ENCODE measurements at regions not wholly inside any gene's neighbourhood (a gene's known extent, or its start where the extent isn't known, plus 50 kb on each side); places are given as distances from the start of the nearest gene placed in this dataset.

DNA sequence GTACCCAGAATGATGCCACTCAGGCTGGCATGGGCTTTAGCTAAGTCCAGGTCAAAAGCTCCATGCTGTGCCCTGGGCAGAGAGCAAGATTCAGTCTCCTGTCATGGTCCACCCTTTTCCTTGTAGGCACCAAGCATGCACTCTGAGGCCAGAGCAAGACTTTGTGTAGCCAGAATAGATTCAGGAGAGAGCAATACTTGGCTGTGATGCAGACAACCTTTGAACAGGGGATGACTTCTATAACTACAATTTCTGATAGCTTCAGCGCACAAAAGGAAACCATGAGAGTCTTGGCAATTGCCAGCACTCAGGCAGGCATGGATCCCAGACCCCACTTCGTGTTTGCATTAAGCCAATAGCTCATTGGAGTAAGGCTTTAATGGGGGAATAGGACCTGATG is 510.6 kb downstream of the RAB28 start:
- H3K4me3 ChIP-seq (ENCODE audit: low read depth, low read length, poor library complexity, severe bottlenecking), result no peak overlapping the region
- H3K27me3 ChIP-seq (replicated peaks; ENCODE audit: insufficient read depth, low read depth, low read length, poor library complexity), result no peaks in the 10 kb centered on the region
- DNase-seq (ENCODE audit: low spot score), result no peak
- CTCF ChIA-PET, result no interaction called here
- TF ChIP-seq EZH2 (IDR thresholded peaks at IDR 0.05; ENCODE audit: borderline replicate concordance, low read depth, low read length, poor library complexity, severe bottlenecking), result no peak
- TF ChIP-seq, protein P1, sequence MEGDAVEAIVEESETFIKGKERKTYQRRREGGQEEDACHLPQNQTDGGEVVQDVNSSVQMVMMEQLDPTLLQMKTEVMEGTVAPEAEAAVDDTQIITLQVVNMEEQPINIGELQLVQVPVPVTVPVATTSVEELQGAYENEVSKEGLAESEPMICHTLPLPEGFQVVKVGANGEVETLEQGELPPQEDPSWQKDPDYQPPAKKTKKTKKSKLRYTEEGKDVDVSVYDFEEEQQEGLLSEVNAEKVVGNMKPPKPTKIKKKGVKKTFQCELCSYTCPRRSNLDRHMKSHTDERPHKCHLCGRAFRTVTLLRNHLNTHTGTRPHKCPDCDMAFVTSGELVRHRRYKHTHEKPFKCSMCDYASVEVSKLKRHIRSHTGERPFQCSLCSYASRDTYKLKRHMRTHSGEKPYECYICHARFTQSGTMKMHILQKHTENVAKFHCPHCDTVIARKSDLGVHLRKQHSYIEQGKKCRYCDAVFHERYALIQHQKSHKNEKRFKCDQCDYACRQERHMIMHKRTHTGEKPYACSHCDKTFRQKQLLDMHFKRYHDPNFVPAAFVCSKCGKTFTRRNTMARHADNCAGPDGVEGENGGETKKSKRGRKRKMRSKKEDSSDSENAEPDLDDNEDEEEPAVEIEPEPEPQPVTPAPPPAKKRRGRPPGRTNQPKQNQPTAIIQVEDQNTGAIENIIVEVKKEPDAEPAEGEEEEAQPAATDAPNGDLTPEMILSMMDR (conservative IDR thresholded peaks at IDR 0.05; ENCODE audit: low read depth, low read length), result no peak
- no TSS peak for BruUV-seq (replicated peaks)
- H3K9me3 ChIP-seq (ENCODE audit: low read depth, low read length, poor library complexity, severe bottlenecking), result no peaks in the 10 kb centered on the region
- H3K4me1 ChIP-seq (ENCODE audit: insufficient read depth, low read length, poor library complexity, severe bottlenecking), result no peaks in the 10 kb centered on the region
- intact Hi-C loops (cut with micrococcal nuclease; ENCODE audit: unreplicated experiment), result no loop called here
- H3K27ac ChIP-seq (ENCODE audit: low read depth, low read length, poor library complexity, severe bottlenecking), result no peak overlapping the region
- POLR2A ChIA-PET (ENCODE audit: low non-redundant PET), result no interaction called here
- H3K36me3 ChIP-seq (ENCODE audit: insufficient read depth, low read length, poor library complexity, severe bottlenecking), result no peaks in the 10 kb centered on the region

DNA sequence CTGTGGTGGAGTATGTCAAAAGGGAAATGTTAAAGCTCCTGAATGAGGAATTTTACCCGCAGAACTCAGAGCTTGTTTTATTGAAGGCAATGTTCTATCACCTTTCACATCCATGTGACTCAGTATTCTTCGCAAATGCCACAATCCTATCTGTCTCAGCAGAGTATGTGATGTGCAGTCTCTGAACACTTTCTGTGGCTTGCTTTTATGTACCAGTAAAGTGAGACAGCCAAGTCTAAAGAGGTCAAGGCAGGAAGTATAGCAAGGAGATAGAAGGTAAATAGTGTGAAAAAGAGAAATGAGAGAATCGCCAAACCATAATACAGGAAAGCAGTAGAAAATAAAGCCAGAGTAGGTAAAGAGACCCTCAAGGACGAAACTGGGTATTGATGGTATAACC is 515.8 kb downstream of the RAB28 start:
- Histone ChIP-seq H3K4me3 (ENCODE audit: low read depth, low read length, poor library complexity, severe bottlenecking) (no peak overlapping the region), H3K27ac (ENCODE audit: low read depth, low read length, poor library complexity, severe bottlenecking) (no peak overlapping the region), H3K4me1 (ENCODE audit: insufficient read depth, low read length, poor library complexity, severe bottlenecking) (no peaks in the 10 kb centered on the region), H3K9me3 (ENCODE audit: low read depth, low read length, poor library complexity, severe bottlenecking) (no peaks in the 10 kb centered on the region), H3K36me3 (ENCODE audit: insufficient read depth, low read length, poor library complexity, severe bottlenecking) (no peaks in the 10 kb centered on the region), H3K27me3 (replicated peaks; ENCODE audit: insufficient read depth, low read depth, low read length, poor library complexity) (no peaks in the 10 kb centered on the region)
- intact Hi-C loops (cut with micrococcal nuclease; ENCODE audit: unreplicated experiment), result no loop called here
- TF ChIP-seq EZH2 (IDR thresholded peaks at IDR 0.05; ENCODE audit: borderline replicate concordance, low read depth, low read length, poor library complexity, severe bottlenecking), result no peak
- TF ChIP-seq, protein P1 (conservative IDR thresholded peaks at IDR 0.05; ENCODE audit: low read depth, low read length), result no peak
- CTCF ChIA-PET, result no interaction called here
- DNase-seq (ENCODE audit: low spot score), result no peak
- BruUV-seq (replicated peaks), result no TSS peak
- POLR2A ChIA-PET (ENCODE audit: low non-redundant PET), result no interaction called here

DNA sequence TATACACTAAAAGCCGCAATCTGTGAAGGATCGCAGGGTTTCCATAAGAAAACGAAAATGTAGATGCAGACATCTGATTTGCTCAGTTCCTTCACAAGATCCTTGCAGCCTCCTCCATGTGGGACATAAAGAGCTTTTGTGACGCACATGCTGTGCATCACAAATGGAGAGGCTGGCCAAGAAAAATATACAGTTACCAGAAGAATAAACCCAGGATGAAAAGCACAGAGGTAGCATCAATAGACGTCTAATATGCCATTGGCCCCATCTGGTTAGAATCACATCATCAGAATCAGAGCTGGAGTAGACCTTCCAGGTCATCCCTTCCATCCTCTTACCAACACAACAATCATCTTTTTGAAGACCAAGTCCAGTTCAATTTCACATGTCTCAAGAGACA is 517.4 kb downstream of the RAB28 start:
- H3K27ac ChIP-seq (ENCODE audit: low read depth, low read length, poor library complexity, severe bottlenecking), result no peak overlapping the region
- H3K9me3 ChIP-seq (ENCODE audit: low read depth, low read length, poor library complexity, severe bottlenecking), result no peaks in the 10 kb centered on the region
- TF ChIP-seq, protein P1 (conservative IDR thresholded peaks at IDR 0.05; ENCODE audit: low read depth, low read length), result no peak
- no peaks in the 10 kb centered on the region for H3K36me3 ChIP-seq (ENCODE audit: insufficient read depth, low read length, poor library complexity, severe bottlenecking)
- no peaks in the 10 kb centered on the region for H3K4me1 ChIP-seq (ENCODE audit: insufficient read depth, low read length, poor library complexity, severe bottlenecking)
- intact Hi-C loops (cut with micrococcal nuclease; ENCODE audit: unreplicated experiment), result no loop called here
- CTCF ChIA-PET, result no interaction called here
- H3K4me3 ChIP-seq (ENCODE audit: low read depth, low read length, poor library complexity, severe bottlenecking), result no peak overlapping the region
- no TSS peak for BruUV-seq (replicated peaks)
- DNase-seq (ENCODE audit: low spot score), result no peak
- H3K27me3 ChIP-seq (replicated peaks; ENCODE audit: insufficient read depth, low read depth, low read length, poor library complexity), result no peaks in the 10 kb centered on the region
- POLR2A ChIA-PET (ENCODE audit: low non-redundant PET), result no interaction called here

Data from A673 (cell line).